ENCODE measurements at regions not wholly inside any gene's neighbourhood (a gene's known extent, or its start where the extent isn't known, plus 50 kb on each side); places are given as distances from the start of the nearest gene placed in this dataset.

GRCh38 chr5:74035521-74035937 is 409.5 kb downstream of the ARHGEF28 start:
- peak in 1 of 2 donors; percentile 55 for DNase-seq (ENCODE audit: low read depth in 2 of 2)

- no peak for DNase-seq (ENCODE audit: low read depth in 2 of 2)
Observed at GRCh38 chr5:74034733-74035132, 408.7 kb downstream of the ARHGEF28 start.

GRCh38 chr5:74032617-74033016 is 406.6 kb downstream of the ARHGEF28 start:
- DNase-seq (ENCODE audit: low read depth in 2 of 2), result no peak

- no peak for DNase-seq (ENCODE audit: low read depth in 2 of 2)
Observed at GRCh38 chr5:74031536-74031935, 405.5 kb downstream of the ARHGEF28 start.

GRCh38 chr5:74030821-74031220 is 404.8 kb downstream of the ARHGEF28 start:
- DNase-seq (ENCODE audit: low read depth in 2 of 2), result no peak

- no peak for DNase-seq (ENCODE audit: low read depth in 2 of 2)
Observed at GRCh38 chr5:74030371-74030770, 404.4 kb downstream of the ARHGEF28 start.

GRCh38 chr5:74028976-74029375 is 403.0 kb downstream of the ARHGEF28 start:
- no peak for DNase-seq (ENCODE audit: low read depth in 2 of 2)

- no peak for DNase-seq (ENCODE audit: low read depth in 2 of 2)
Observed at GRCh38 chr5:74028406-74028805, 402.4 kb downstream of the ARHGEF28 start.

GRCh38 chr5:74027732-74028338 is 401.8 kb downstream of the ARHGEF28 start:
- DNase-seq (ENCODE audit: low read depth in 2 of 2), result no peak

GRCh38 chr5:74026310-74026709 is 400.3 kb downstream of the ARHGEF28 start:
- DNase-seq (ENCODE audit: low read depth in 2 of 2), result no peak

GRCh38 chr5:74021126-74021525 is 395.1 kb downstream of the ARHGEF28 start:
- DNase-seq (ENCODE audit: low read depth in 2 of 2), result peak in 1 of 2 donors; percentile 22

GRCh38 chr5:74020503-74020902 is 394.5 kb downstream of the ARHGEF28 start:
- no peak for DNase-seq (ENCODE audit: low read depth in 2 of 2)

GRCh38 chr5:74019923-74020322 is 393.9 kb downstream of the ARHGEF28 start:
- no peak for DNase-seq (ENCODE audit: low read depth in 2 of 2)

GRCh38 chr5:74017786-74018211 is 391.8 kb downstream of the ARHGEF28 start:
- no peak for DNase-seq (ENCODE audit: low read depth in 2 of 2)

GRCh38 chr5:74017112-74017511 is 391.1 kb downstream of the ARHGEF28 start:
- no peak for DNase-seq (ENCODE audit: low read depth in 2 of 2)

GRCh38 chr5:74016373-74016772 is 390.4 kb downstream of the ARHGEF28 start:
- DNase-seq (ENCODE audit: low read depth in 2 of 2), result no peak

GRCh38 chr5:74015716-74016115 is 389.7 kb downstream of the ARHGEF28 start:
- DNase-seq (ENCODE audit: low read depth in 2 of 2), result no peak

- no peak for DNase-seq (ENCODE audit: low read depth in 2 of 2)
Observed at GRCh38 chr5:74013222-74013621, 387.2 kb downstream of the ARHGEF28 start.

- DNase-seq (ENCODE audit: low read depth in 2 of 2), result no peak
Observed at GRCh38 chr5:74009502-74009901, 383.5 kb downstream of the ARHGEF28 start.

- DNase-seq (ENCODE audit: low read depth in 2 of 2), result no peak
Observed at GRCh38 chr5:74007193-74007592, 381.2 kb downstream of the ARHGEF28 start.

GRCh38 chr5:73999297-73999696 is 373.3 kb downstream of the ARHGEF28 start:
- no peak for DNase-seq (ENCODE audit: low read depth in 2 of 2)

GRCh38 chr5:73998489-73998888 is 372.5 kb downstream of the ARHGEF28 start:
- no peak for DNase-seq (ENCODE audit: low read depth in 2 of 2)

GRCh38 chr5:73997960-73998359 is 372.0 kb downstream of the ARHGEF28 start:
- DNase-seq (ENCODE audit: low read depth in 2 of 2), result no peak
